ENCODE measurements at regions not wholly inside any gene's neighbourhood (a gene's known extent, or its start where the extent isn't known, plus 50 kb on each side); places are given as distances from the start of the nearest gene placed in this dataset.

GRCh38 chrX:150058728-150059127, 120.4 kb upstream of the EOLA2 start:
- TF ChIP-seq CTCF (conservative IDR thresholded peaks at IDR 0.05; ENCODE audit: low read depth, low read length) (no peak; the same call in 1 of the 2 replicates), EZH2 (IDR thresholded peaks at IDR 0.05; ENCODE audit: low read length, unreplicated experiment) (no peak)

Measured in PC-3 (cell line).